Renal pelvis (tissue), 1 donor: ENCODE measurements at regions not wholly inside any gene's neighbourhood (a gene's known extent, or its start where the extent isn't known, plus 50 kb on each side); places are given as distances from the start of the nearest gene placed in this dataset.

Experiments used
- DNase-seq: peaks from one replicate; pipeline ENCODE4 v3.0.0-alpha.2; 2013

GRCh38 chr3:182214416-182214815 is 502.7 kb downstream of the SOX2 start:
- DNase-seq, result no peak

- DNase-seq, result no peak
Observed at GRCh38 chr3:182215881-182216280, 504.2 kb downstream of the SOX2 start.

DNA sequence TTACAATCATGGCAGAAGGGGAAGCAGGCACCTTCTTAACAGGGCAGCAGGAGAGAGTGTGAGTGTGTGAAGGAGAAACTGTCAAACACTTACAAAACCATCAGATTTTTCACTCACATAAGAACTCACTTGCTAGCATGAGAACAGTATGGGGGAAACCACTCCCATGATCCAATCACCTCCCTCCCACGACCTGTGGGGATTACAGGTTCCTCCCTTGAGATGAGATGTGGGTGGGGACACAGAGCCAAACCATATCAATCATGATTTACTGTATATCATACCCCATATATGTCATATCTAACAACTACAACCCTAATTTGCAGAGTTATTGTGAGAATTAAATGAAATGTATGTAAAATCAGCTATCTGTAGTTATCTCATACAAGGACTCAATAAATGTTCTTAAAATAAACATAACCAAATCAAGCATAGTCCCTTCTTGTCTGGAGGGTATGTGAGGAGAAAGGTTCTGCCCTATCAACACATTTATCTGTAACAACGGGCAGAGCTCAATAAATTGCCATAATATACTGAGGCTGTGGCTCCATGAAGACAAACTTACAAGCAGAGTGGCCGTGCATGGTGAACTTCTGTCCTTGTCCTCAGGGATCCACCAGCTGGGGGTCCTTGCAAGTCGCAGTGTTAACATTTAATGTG is 504.7 kb downstream of the SOX2 start:
- DNase-seq, result no peak

- DNase-seq, result no peak
Observed at GRCh38 chr3:182220013-182220412, 508.3 kb downstream of the SOX2 start.

- DNase-seq, result no peak
Observed at GRCh38 chr3:182220471-182220870, 508.7 kb downstream of the SOX2 start.

GRCh38 chr3:182226995-182227394 is 515.3 kb downstream of the SOX2 start:
- DNase-seq, result no peak

GRCh38 chr3:182233405-182233804 is 521.7 kb downstream of the SOX2 start:
- DNase-seq, result no peak

DNA sequence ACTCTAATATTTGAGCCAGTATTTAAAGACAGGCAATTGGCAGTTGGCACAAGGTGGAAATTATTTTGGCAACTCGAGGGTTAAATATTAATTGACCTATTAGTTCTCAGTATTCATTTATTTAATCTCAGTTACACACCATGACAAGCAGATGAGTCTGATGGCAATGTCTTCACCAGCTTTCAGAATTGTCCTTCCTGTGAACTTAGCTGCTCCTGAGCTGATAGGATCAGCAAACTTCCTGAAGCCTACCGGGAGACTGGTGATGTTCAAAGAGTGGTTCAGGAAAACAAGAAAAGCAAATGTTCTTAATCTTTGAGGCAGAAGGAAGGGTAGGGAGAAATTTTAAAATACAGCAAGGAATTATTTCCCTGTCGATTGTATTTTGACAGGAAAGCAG is 522.2 kb downstream of the SOX2 start:
- DNase-seq, result no peak

GRCh38 chr3:182234881-182235280 is 523.2 kb downstream of the SOX2 start:
- DNase-seq, result no peak

DNA sequence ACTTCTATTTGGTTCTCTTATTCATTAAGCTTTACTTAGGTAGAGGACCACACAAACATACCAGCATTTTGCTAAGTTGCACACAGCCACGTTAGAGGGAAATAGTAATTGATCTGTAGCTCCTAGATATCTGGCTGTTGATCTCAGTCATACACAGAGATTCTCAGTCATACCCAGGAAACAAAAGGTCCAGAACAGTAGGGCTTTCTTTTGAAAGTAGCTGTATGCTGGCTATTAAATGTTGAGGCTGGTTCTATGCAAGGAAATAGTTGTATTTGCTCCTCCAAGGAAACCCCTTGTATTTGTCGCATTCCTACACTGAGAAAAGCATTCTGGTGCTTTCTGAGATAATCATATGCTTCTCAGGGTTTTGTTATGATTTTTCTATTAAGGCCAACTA is 523.8 kb downstream of the SOX2 start:
- DNase-seq, result no peak

DNA sequence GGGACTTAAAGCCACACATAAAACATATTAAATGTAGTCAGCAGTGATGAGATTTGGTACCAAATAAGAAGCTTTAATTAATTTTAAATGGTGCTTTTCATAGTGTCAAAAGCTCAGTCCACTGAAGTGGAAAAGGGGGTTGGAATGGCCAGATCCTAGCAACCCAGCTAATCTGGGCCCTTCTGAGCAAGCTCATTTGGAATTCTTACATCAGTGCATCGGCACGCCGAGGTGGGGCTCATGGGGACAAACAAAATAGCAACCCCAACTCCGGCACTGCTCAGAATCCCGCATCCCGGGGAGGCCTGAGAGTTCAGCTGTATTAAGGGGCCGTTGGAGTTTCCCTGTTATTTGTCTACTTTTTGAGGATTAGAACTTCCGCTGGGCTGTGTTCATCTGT is 526.4 kb downstream of the SOX2 start:
- no peak for DNase-seq

DNA sequence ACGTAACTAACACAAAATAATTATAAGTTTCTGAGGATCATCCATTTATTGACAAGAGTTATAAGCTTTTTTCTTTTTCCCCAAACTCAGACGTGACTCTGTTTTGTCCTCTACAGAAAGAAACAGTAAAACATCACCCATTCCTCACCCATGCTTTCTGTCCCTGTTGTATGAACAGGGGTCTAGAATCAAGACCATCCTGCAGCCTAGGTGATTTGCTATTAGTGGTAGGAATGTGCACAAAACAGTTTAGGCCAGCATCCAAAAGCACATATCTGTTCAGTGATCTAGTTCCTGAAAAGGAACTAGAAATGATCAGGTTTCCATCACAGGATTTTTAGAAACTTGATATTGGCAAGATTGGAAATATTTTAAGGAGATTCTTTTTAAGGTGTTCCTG is 527.6 kb downstream of the SOX2 start:
- DNase-seq, result no peak

DNA sequence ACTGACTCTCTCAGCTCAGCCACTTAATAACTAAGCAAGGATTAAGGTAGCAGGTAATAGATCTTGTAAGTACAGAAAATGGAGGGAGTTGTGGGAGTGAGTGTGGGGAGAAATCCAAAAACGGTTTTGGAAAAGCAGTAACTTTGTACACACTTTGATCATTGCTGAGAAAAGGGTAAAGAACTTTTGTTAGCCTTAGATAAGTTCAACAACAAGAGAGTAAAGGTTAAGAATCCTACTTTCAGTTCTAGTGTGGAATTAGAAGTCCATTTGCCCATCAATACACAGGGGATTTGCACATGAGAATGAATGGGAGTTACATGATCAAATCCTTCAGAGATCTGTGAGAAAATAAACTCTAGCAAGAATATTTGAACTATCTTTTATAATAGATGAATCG is 528.7 kb downstream of the SOX2 start:
- no peak for DNase-seq

GRCh38 chr3:182241196-182241765 is 529.6 kb downstream of the SOX2 start:
- no peak for DNase-seq

GRCh38 chr3:182241766-182242488 is 530.2 kb downstream of the SOX2 start:
- peak; percentile 68 for DNase-seq

DNA sequence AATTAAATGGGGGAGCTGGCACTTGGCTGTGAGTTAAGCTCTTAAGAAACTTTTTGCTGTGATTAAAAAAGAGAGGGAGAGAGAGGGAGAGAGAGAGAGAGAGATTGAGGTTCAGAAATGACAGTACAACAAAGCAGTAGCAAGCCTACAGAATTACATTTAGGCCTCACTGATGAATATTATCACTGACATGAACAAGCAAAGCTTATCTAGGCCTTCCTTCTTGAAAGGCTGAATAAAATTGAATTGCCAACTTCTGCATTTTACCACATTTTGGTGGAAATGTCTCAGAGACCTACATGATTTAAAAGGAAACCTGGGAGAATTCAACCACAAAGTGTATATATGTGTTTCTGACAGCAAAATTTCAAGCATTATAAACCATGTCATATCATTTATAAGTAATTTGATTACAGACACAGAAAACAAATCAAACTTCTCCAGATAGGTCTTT is 530.8 kb downstream of the SOX2 start:
- no peak for DNase-seq

DNA sequence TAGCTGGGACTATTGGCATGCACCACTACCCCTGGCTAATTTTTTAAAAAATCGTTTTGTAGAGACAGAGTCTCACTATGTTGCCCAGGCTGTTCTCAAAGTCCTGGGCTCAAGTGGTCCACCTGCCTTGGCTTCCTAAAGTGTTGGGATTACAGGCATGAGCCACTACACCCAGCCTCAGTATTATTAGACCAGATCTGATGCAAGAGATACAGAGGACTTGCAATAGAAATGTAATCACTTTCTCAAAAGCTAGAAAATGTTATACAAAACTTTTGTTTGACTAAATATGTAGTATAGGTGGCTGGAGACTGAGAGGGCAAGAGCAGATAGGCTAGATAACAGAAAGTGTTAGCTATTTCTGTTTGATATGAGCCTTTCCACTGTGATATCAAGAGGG is 531.9 kb downstream of the SOX2 start:
- no peak for DNase-seq

DNA sequence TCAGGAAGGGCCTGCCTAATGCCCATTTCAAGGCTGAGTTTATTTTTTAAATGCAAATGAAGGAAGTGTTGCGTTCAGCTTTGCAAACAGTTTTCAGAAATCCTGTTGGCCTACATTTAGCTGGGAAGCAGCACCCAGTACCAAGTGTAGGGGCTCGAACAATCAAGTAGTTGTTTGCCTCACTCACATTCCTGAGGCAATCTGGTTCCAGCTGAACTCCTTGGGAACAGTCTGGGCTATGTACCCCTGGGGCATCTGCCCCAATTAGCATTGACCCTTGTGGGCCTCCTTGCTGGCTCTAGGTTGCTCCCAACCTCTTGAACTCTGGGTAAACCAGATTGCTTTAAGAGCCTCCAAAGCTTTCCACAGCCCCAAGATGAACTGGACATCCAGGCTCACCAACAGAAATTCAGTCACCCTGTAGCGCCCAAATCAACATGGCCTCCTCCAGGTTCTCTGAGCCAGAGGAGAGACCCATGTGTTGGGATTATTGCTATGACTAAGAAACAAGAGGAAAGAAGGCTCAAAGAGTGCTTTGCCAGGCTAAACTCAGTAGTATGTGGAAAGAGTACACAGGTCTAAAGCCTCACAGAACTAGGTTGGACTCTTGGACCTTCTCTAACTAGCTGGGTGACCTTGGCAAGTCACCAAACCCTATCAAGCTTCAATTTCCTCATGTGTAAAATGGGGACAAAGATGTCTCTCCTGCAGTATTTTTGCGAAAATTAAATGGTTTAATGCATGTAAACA is 532.7 kb downstream of the SOX2 start:
- DNase-seq, result no peak

DNA sequence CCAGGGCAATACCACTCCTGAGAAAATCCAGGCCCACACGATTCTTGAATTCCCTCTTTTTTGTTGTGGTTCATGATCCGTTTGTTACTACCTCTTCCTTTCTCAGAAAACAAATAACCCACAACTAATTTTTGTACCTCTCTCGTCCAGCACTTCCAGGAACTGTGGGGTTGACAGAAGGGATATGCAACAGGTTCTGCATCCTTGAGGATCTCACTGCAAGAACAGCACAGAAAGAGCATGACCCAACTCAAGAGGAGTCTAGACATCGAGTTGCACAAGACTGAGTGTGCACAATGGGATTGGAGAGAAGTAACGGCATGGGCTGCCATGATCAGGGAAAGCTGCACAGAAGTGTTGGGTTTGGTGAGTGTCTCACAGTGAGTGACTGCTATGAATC is 533.3 kb downstream of the SOX2 start:
- no peak for DNase-seq

DNA sequence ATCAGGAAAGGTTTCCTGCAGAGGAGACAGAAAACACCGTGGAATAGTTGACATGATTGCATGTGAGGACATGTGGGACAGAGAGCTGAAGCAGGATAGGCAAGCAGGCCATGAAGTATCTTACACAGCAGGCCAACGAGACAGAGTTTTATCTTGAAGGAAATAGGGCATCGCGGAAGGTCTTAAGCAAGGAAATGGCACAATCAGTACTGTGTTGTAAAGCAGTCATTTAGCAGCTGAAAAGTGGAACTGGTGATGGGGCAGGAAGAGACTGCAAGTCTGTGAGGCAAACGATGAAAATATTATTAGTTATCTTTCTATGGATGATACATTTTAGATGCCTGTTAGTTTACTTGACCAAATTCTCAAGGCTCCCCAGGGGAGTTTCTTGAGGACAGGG is 535.1 kb downstream of the SOX2 start:
- DNase-seq, result no peak

GRCh38 chr3:182248349-182248880 is 536.7 kb downstream of the SOX2 start:
- DNase-seq, result no peak

- no peak for DNase-seq
Observed at GRCh38 chr3:182252802-182253201, 540.5 kb upstream of the ATP11B start.
